Left forelimb (tissue), 1 donor: ENCODE measurements at regions not wholly inside any gene's neighbourhood (a gene's known extent, or its start where the extent isn't known, plus 50 kb on each side); places are given as distances from the start of the nearest gene placed in this dataset.

Experiments used
- DNase-seq: peaks from one replicate; pipeline ENCODE4 v3.0.0-alpha.2; 2018; ENCODE audit warnings: low spot score

DNA sequence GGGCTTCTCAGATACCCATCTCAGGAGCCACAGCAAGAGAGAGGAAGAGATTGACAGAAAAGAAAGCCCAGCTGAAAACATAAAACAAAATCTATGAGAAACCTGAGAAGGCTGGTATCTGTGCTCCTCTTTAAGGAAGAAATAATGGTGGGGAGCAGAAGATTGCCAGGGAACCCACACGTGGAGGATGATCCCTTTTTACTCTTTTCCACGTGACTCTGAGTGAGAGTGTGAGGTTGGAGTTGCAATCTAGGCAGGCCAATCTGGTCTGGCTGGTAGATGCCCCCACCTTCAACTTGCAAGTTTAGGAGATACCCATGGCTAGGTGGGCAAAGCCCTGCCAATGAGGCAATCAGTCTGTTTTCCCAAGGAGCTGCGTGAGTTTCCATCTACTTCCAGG, 202.3 kb downstream of the TENT4A start:
- DNase-seq, result no peak

DNA sequence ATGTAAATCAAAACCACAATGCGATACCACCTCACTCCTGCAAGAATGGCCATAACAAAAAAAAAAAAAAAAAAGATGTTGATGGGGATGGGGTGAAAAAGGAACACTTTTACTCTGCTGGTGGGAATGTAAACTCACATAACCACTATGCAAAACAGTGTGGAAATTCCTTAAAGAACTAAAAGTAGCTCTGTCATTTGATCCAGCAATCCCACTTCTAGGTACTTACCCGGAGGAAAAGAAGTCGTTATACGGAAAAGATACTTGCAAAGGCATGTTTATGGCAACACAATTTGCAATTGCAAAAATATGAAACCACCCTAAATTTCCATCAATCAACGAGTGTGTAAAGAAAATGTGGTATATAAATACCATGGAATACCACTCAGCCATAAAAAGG, 205.0 kb downstream of the TENT4A start:
- no peak for DNase-seq

DNA sequence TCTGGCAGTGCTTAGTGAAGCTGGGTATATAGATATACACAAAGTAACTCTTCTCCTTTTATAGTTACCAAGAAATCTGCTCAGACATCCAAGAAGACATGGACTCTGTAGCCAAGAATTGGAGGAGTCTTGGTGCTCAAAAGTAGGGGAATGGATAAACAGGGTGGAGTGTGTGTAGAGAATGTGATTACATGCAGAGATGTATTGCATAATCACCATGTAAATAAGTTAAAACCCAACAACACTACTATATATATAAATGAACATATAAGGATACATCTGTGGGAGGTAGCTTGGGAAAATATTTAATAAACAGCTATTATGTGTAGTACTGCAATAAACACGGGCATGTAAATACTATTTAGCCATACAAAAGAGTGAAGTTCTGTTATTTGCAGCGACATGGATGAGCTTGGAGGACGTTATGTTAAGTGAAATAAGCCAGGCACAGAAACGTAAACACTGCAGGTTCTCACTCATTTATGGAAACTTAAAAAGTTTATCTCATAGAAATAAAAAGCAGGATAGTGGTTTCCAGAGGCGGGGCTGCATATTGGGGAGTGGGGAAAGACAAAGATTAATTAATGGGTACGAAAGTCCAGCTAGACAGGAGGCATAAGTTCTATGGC, 207.5 kb downstream of the TENT4A start:
- DNase-seq, result no peak

DNA sequence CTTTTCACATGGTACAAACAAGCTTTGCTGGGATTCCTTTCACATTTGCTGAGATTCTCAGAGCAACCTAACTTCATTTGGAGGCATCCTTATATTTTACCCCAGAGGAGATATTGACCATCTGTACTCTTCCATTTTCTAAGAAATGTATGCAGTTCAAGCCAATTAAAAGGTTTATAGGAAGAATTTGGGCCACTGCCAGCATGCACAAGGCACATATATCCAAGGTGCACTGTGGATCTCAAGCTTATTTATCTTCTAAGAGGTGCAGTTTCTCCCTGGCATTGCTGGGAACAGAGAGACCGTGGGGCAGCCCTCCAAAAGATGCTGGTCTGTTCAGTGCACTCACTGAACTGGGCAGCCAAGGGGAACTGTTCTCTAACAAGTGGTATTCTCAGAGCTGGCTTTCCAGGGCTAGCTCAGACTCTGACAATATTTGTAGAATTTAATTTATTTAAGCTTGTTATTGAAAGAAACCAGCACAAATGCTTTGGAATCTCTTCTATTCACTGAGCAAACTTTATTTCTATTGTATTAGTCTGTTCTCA, 213.3 kb downstream of the TENT4A start:
- DNase-seq, result no peak

DNA sequence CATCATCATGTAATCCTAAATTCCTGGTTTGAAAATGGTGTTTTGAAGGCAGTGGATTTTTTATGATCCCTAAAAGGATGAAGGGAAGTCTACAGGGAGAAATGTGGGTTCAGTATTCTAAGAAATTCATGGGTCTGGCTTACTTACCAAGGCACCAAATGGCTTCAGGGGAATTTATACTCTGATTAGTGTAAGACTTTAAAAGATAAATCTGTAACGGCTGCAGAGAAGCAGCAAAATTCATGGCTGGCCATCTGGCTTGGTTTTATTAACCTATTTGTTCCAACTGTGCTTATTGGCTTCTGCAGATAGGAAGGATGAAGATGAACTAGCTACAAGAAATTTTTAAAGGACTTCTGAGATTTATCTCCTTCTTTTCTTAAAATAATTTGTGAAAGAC, 222.8 kb downstream of the TENT4A start:
- no peak for DNase-seq

DNA sequence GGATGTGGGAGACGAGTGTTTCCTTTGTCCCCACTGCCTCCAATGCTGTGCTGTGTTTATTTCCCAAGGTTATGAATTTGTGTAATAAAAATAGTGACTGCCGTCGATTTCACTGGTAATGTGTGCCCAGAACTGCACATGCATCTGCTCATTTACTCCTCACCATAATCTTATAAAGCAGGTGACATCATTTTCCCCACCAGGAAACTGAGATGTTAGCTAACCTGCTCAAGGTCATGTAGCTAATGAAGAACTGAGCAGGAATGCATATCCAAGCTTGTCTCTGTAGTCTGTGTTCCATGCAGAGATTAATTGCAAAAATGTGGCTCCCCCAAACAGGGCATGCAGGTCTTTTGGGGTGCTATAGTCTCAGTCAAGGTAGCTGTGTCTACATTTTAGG, 224.4 kb downstream of the TENT4A start:
- no peak for DNase-seq

DNA sequence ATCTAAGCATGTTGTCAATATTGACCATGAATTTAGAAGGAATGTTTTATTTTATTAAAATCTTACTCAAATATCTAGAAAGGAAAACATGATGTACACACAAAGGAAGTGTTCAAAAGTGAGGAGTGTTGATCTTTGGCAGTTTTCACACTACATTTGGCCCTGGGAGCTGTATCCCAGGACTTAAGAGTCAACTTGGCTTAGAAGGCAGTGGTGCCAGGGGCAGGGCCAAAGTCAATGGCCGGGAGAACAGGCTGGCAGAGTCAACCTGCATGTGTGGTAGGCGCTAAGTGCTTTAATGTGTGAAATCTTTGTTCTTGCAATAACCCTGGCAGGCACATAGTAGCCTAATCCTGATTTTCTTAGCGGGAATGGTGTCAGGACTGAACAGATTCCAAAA, 228.4 kb downstream of the TENT4A start:
- DNase-seq, result no peak

DNA sequence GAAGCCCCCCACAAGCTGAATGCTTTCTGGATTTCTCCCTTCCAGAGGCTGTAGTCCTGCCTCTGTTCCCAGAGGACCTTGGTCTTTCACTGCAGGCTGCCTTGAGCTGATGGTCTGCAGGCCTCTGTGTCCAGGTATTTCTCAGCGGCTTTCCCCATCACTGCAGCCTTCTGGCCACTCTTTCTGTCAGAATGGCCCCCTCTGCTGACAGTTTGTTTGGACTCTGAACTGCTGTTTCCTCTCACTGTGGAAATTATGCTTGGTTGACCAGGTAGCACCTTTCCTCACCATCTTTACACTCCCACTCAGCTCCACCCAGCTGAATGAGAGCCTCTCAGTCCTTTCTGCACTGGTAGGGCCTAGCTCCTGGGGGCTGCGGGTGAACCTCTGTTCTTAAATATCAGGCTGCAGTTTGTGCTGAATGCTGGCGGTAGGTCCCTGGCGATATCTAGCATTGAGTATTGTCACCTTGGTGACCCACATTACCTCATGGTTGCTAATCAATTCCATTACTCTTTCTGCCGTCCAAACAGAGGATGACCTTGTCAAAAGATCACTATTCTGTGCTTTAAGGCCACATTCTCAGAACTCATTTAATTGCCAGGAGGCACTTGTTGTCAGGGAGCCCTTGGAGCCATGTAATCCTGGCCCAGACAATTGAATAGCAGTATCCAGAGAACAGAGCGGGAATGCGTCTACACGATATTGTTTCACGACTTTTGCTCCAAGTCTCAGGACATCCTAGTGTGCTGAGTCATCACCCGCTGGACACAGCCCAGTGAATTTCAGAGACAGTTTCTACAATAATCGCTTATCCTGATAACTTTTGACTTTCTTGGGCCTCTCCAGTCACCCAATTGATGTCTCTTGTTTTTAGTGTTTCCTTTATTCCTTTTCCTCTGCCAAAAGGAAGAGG, 230.2 kb downstream of the TENT4A start:
- DNase-seq, result no peak

DNA sequence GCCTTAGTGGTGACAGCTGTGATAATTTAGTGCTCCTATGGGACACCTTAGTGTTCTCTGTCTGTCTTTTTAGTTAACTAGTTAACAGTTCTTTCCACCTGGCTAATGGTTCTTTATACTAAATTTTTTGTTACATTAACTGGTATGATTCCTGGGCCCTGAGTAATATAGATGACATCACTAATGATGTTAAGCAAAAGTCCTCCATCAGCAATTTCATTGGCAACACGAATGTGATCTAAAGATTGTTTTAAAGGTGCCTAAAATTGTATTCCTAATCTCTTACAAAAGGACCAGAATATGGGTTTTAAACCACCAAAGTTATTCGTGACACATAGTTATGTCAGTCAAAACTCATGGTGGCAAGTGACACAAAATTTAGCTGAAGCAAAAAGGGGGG, 235.3 kb downstream of the TENT4A start:
- no peak for DNase-seq

DNA sequence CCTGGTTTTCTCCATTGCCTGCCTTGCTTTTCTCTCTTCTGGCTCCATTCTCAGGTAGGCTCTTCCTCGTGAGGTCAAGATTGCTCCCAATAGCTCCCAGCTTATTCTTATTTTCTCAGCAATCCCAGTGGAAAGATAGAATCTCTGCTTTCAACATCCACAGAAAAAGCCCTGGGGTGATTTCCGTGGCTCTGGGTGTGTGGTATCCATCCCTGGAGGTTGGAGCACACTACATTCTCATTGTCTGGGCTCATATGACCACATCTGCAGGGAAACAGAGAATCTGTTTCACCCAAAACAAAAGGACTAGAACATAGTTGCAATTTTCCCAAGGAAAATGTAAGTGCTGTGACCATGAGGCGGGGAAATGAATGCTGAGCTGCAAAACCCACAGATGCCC, 236.0 kb downstream of the TENT4A start:
- DNase-seq, result no peak

DNA sequence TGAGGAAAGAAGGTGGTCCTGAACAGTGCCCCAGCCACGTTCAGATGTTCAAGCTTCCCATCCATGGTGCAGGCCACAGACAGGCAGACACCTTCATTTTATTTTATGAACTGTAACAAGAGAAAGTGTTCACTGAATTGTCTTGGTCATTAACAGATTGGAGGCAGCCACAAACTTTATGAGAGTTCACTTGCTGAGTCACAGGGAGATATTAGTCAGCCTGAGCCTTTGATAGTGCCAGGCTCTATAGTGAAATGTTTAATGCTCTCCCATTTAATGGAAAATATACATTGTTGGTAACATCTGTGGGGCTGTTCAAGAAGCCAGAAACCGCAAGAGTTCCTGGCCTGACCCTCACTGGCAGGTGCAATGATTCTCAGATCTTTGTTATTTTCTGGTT, 237.0 kb downstream of the TENT4A start:
- DNase-seq, result no peak

DNA sequence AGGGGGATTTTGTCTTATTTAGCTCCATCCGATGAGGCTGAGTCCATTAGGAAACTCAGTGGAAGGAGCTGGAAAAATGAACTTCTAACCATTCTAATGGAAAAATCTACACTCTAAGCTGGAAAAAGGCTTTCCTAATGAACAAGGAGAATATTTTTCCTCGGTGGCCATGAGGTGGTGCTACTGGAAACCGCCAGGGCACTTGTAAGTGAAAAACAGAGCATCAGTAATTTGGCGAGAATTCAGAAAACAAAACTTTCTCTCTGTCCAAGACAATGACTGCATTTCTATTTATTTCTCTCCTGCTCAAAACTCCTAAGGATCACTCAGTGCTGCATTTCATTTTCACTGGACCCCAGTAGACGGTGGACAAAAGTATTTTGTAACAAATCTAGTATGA, 237.6 kb downstream of the TENT4A start:
- no peak for DNase-seq

DNA sequence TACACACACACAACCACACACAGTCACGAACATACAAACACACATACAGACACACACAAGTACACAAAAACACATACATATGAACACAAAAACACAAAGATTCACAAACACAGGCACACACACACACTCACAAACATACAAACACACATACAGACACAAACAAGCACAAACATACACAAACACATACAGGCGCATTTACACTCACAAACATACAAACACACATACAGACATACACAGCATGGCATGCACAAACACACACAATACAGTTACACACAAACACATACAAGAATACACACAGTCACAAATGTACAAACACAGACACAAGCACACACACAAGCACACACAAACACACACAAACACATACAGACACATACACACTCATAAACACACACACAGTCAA, 247.9 kb downstream of the TENT4A start:
- DNase-seq, result no peak

DNA sequence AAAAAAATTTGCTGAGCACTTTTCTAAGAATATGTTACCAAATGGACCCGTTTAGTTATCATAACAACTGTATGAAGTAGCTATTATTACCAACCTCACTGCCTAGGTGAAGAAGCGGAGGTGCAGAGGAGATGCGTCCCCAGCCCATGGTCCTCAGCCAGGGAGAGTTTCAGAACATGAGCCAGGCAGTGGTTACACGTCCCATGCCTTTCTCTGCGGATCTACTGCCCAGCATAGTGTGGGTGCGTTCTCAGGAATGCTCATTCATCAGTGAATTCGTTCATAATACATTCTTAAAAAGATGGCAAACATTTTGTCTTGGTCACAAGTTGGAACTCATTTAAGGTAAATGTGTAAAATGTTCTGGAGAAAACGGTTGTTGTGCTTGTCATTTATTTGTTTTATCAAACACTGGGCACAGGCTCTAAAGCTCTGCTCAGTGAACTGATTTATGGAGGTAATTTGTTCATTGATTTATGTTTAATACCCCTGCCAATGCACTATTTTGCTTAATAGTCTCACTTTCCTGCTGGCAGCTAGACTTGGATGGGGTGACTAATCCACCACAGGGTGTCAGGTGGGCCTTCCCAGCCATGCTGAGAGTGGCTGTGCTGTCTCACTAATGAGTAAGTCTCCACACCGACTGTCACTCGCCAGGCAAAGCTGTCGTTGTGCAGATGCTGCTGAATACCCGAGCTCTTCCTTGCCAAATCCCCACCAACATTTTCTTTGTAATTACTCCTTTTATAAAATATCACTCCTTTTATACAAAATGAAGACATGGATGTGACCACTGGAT, 248.8 kb downstream of the TENT4A start:
- no peak for DNase-seq

DNA sequence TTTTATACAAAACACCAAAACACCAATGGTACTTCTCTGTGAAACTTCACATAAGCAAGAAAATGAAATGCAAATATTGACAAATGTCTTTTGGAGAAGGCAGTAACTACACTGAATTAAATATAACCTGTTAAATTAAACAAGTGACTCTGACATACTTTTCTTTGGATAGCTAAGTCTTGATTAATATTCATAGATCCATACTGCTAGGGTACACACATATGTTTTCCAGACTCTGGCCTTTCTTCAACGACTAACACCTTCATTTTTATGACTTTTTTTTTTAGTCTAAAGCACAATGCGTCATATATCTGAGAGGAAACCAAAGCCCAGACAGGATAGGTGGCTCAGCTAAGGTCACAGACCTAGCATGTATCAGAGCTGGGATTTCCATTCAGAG, 263.7 kb downstream of the TENT4A start:
- no peak for DNase-seq

DNA sequence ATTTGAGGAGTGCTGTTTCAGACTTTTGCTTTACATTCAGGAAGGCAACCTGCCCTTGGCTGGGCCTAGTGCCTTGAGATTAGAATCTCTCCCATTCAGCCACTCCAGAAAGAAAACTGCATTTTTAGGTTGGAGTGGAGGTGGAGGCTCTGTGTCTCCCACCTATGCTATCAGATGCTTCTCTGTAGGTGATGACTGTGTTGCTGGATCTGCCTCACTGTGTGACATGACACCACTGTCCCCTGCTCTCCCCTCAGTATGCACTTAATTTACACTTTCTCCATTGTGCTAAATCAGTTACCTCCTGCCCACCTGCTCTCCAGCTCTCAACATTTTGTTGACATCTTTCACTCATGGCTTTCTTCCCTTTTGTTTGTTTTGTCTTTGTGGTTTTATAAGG, 265.8 kb downstream of the TENT4A start:
- no peak for DNase-seq

DNA sequence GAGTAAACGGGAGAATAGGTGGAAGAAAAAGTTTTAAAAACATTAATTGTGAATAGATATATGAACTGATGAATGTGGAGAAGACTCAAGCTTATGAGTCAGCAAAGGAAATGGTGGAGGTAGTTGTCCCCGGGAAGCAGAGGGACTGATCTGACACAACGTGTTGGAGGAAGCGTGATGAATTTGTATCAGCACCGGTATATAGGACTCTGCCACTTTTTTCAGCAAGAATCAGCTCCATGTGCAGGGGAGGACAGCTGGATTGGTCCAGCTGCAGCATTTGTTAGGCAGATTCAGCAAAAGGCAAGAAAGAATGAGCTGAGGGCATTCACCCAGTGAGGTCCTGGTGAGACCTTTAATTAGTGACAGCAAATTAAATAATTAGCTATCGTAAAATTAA, 276.0 kb downstream of the TENT4A start:
- no peak for DNase-seq

DNA sequence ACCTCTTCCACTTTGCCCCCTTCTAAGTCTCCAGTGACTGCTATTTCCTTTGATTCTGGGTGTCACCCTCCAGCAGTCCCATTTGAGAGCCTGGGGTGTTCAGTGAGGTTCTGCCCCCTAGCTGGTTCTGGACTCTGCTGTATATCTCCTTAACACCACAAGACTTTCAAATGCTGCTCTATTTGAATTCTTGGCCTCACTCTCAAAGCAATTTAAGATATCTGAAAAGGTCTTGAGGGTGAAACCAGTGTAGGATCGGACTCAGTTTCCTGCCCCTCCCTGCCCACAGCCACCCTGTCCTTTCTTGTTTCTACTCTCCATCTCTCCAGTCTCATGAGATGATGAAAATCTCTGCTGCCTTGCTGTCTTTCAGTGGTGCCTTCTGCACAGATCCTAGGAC, 280.9 kb downstream of the TENT4A start:
- DNase-seq, result no peak

DNA sequence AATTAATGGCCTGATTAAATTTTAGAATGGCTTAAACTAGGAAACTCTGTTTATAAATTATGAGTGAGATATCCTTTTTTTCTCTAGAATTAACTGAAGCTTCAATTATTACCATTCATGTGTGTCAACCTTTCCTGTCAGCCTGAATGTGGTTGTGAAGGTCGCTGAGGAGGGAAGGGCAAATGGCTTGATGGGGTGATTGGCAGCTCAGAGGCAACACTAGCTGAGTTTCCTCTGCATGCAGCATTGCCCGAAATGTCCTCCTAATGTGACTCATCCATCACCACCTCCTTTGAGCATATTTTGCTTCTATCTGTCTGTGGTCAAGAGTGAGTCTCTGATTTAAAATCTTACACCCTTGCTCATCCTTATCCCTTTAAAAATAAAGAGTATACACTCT, 281.9 kb downstream of the TENT4A start:
- DNase-seq, result no peak

DNA sequence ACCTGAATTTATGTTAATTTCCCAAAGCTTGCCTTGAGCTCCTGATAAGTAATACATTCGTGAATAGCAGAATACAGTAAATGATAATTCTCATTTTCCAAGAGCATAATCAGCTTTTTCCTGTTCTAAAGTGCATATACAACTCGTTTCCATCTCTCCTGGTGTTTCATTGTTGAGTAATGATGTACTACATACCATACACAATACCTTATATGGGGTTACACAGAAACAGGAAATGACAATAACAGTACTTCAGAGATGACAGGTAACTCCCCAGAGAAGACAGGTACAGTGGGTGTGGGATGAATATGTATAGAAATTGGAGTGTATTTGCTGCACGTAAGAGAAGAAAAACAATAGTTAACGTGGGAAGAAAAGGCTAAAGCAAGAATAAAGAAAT, 287.1 kb downstream of the TENT4A start:
- no peak for DNase-seq

DNA sequence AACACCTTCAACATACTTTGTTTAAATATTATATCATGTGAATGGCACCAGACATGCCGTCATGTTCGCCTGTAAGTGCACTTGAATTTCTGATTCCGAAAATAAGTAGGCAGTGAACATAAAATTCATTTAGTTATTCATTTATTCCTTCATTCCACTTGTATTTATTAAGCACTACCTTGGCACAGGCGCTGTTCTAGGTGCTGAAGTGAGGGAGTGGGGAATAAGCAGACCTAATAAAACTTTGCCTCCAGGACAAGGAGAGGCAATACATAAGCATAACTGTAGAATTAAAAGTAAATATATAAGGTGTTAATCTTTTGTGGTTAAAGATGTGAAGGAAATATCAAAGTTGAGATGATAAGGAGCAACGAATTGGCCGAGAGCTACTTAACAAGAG, 297.4 kb downstream of the TENT4A start:
- no peak for DNase-seq

DNA sequence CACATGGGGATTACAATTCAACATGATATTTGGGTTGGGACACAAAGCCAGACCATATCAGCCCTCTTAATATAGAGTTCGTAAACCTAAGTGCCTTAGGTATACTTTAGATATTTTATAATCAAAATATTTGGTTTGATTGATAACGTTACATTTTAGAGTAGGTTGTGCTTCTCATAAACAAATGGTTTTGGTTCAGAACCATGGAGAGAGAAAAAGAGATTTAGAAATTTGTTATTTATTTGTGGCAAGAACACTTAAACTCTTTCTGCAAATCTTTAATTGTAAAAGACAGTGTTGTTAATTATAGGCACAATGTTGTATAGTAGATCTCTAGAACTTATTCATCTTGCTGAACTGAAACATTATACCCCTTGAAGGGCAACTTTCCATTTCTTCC, 298.8 kb downstream of the TENT4A start:
- DNase-seq, result no peak

DNA sequence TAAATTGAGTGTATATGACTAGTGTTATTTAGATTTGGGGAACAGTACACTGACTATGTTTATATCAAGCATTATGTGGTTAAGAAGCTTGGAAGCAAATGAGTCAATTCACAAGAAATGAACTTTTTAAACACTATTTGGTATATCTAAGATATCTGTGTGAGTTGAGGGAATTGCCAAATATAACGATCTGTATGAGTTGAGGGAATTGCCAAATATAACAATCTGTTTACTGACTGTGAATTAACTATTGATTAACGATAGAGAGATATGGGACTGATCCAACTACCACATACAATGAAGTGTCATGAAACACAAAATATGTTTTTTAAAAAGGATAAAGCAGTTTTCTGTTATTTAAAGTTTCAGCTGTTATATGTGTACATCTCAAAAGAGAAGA, 301.4 kb downstream of the TENT4A start:
- no peak for DNase-seq
